Testis (tissue), 2 donors: ENCODE measurements at regions not wholly inside any gene's neighbourhood (a gene's known extent, or its start where the extent isn't known, plus 50 kb on each side); places are given as distances from the start of the nearest gene placed in this dataset.
"Not testable (repeated sequence)": the region's sequence is repeated elsewhere in the genome, so short reads cannot be mapped to it uniquely, and the experiment has no call there.

Experiments used
- DNase-seq: peaks from one replicate; pipeline ENCODE4 v3.0.0-alpha.2; 2019
- H3K27ac ChIP-seq, 2 donors: fragments of 200-600 bp; sonication (generic); one replicate each; pipeline ENCODE4 v1.5.1; 2019
- H3K27me3 ChIP-seq: fragments of 200-600 bp; sonication (generic); one replicate; pipeline ENCODE4 v1.5.1; 2019
- H3K36me3 ChIP-seq: fragments of 200-600 bp; sonication (generic); one replicate; pipeline ENCODE4 v1.5.1; 2017; ENCODE audit warnings: low read depth; ENCODE audit errors: missing control alignments
- H3K4me1 ChIP-seq: fragments of 200-600 bp; sonication (generic); one replicate; pipeline ENCODE4 v1.5.1; 2019
- H3K4me3 ChIP-seq, 2 donors: fragments of 200-600 bp; sonication (generic); one replicate each; pipeline ENCODE4 v1.5.1; 2017 to 2019
- H3K9me3 ChIP-seq: fragments of 200-600 bp; sonication (generic); one replicate; pipeline ENCODE4 v1.5.1; 2017
- CTCF ChIP-seq, 3 experiments: fragments of 450-650 bp in 2 of 3; fragments of 200-600 bp in 1 of 3; sonication (generic) in 1 of 3; IDR thresholded peaks; one replicate each; pipeline ENCODE4 v1.5.1; 2016 to 2019; ENCODE audit warnings: antibody characterized with exemption in 3 of 3, mild to moderate bottlenecking in 2 of 3, moderate library complexity in 1 of 3
- POLR2A ChIP-seq: fragments of 450-650 bp; IDR thresholded peaks from one replicate; pipeline ENCODE4 v1.6.1; 2017; ENCODE audit warnings: antibody characterized with exemption, mild to moderate bottlenecking, moderate library complexity
- WGBS, 2 donors: methylation state at CpG; one replicate each; pipeline ENCODE4 v1.1.5; 2018; 5-methylcytosine and 5-hydroxymethylcytosine counted together
- intact Hi-C: fragments of 100-400 bp; cut with DNase I; formaldehyde crosslinking; loops from one replicate; pipeline ENCODE4 v1.15.1; 2023; ENCODE audit warnings: low total_unique reads

- no peak for DNase-seq
- Histone ChIP-seq H3K9me3 (no peaks in the 10 kb centered on the region), H3K27ac (no peak overlapping the region), H3K36me3 (no peaks in the 10 kb centered on the region), H3K27me3 (no peaks in the 10 kb centered on the region), H3K4me1 (no peaks in the 10 kb centered on the region), H3K4me3 (no peak overlapping the region)
- intact Hi-C loops: no loop called here
- 81 to 83% methylated on average over 8 of the region's 8 CpGs for WGBS, 2 donors
- TF ChIP-seq POLR2A (no peak), CTCF (IDR thresholded peaks at IDR 0.05) (no peak)
Observed at GRCh38 chr11:44366741-44367140, 56.8 kb upstream of the ALX4 start.

- intact Hi-C loops: no loop called here
- Histone ChIP-seq H3K27ac (no peak overlapping the region), H3K4me1 (no peaks in the 10 kb centered on the region), H3K4me3 (no peak overlapping the region), H3K36me3 (no peaks in the 10 kb centered on the region), H3K27me3 (no peaks in the 10 kb centered on the region), H3K9me3 (no peaks in the 10 kb centered on the region)
- no peak for DNase-seq
- WGBS, 2 donors: 89 to 100% methylated on average over 1 of the region's 1 CpG
- TF ChIP-seq POLR2A (no peak), CTCF (IDR thresholded peaks at IDR 0.05) (no peak)
Observed at GRCh38 chr11:44367452-44367851, 57.5 kb upstream of the ALX4 start.

DNA sequence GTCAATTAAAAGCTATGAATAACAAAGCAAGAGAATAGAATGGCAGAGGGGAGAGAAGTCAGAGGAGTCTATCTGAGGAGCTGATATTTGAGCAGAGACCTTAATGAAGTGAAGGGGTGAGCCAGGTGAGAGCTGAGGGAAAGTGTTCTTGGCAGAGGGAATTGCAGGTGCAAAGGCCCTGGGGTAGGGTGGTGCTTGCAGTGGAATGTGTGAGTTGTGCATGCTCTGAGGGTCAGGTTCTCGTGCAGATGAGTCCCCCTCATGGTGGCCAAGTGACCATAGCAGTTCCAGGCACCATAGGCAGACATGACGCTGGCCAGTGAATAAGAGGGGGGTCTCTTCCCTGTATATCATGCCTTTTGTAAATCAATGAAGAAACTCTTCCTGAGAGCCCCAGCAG lies 58.9 kb upstream of the ALX4 start:
- Histone ChIP-seq H3K36me3 (no peaks in the 10 kb centered on the region), H3K27me3 (no peaks in the 10 kb centered on the region), H3K27ac (no peak overlapping the region), H3K9me3 (no peaks in the 10 kb centered on the region), H3K4me1 (no peaks in the 10 kb centered on the region), H3K4me3 (no peak overlapping the region)
- DNase-seq: no peak
- TF ChIP-seq CTCF (IDR thresholded peaks at IDR 0.05) (no peak), POLR2A (no peak)
- intact Hi-C loops: no loop called here
- WGBS, 2 donors: 92 to 95% methylated on average over 2 of the region's 2 CpGs

DNA sequence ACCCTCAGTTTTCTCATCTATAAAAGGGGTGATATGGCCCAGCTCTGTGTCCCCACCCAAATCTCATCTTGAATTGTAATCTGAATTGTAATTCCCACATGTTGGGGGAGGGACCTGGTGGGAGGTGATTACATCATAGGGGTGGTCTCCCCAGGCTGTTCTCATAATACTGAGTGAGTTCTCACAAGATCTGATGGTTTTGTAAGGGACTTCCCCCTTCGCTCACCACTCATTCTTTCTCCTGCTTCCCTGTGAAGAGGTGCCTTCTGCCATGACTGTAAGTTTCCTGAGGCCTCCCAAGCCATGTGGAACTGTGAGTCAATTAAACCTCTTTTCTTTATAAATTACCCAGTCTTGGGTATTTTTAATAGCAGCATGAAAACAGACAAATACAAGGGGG lies 61.1 kb upstream of the ALX4 start:
- not testable (repeated sequence) for DNase-seq, H3K4me3 ChIP-seq, H3K27me3 ChIP-seq, H3K4me1 ChIP-seq, H3K36me3 ChIP-seq, H3K27ac ChIP-seq, H3K9me3 ChIP-seq
- intact Hi-C loops: loop anchor here (10.0 kb wide), 1 partner anchor 56 kb away; the partner anchor contains the start of gene ALX4
- WGBS, 2 donors: 88 to 100% methylated on average over 1 of the region's 1 CpG

DNA sequence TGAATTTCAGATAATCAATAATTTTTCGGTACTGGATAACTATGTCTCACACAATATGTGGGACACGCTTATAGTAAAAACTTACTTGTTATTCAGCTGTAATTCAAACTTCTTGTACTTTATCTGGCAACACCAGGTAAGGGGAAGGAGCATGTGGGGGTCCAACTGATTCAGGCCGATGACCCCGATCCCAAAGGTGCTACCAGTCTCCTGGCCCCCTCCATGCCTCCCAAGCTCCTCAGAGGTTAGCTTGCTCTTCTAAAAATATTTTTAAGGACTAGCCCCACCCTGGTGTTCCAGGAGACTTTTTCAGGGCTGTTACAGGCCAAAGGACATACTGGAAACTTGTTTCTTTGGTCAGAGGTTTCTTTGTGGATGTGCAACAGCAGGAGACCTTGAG lies 61.8 kb upstream of the ALX4 start:
- Histone ChIP-seq H3K27ac (no peak overlapping the region), H3K36me3 (no peaks in the 10 kb centered on the region), H3K27me3 (no peaks in the 10 kb centered on the region), H3K9me3 (no peaks in the 10 kb centered on the region), H3K4me1 (no peaks in the 10 kb centered on the region), H3K4me3 (no peak overlapping the region)
- intact Hi-C loops: loop anchor here (10.0 kb wide), 1 partner anchor 57 kb away; the partner anchor contains the start of gene ALX4
- TF ChIP-seq POLR2A (no peak), CTCF (IDR thresholded peaks at IDR 0.05) (no peak)
- no peak for DNase-seq
- WGBS, 2 donors: 90 to 96% methylated on average over 4 of the region's 4 CpGs
